ENCODE measurements at regions not wholly inside any gene's neighbourhood (a gene's known extent, or its start where the extent isn't known, plus 50 kb on each side); places are given as distances from the start of the nearest gene placed in this dataset.

DNA sequence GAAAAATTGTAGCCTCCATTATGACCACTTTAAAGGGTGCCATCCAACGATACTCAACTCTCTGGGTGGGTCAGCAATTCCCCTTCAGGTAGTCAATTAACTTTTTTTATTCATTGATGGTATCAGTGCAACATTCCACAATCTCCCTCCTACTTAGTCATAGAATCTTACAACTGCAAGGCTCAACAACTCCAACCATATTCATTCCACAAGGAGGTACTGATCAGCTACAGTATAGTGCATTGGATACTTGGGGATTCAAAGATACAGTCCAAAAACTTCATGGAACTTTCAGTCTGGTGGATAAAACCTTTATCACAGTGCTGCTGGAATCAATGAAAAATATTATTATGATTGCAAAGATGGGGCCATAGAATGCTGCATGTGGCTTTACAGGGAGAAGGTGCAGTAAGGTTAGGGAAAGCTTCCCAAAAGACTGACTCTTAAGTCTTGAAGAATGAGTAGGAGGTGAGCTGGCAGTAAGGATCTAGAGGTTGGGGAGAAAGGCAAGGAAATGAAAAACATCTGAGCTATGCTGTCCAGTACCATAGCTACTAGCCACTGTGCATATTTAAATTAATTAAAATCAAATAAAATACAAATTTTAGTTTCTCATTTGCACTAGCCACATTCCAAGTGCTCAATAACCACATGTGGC is 314.7 kb upstream of the PRDM1 start:
- H2AFZ ChIP-seq (ENCODE audit: low read depth, low read length): no peak overlapping the region
- H3K4me1 ChIP-seq (ENCODE audit: control insufficient read depth, extremely low read depth, insufficient read depth, low read length): no peaks in the 10 kb centered on the region
- TF ChIP-seq EZH2 (IDR thresholded peaks at IDR 0.05; ENCODE audit: borderline replicate concordance, low read depth, low read length, severe bottlenecking): no peak
- no peak for TF ChIP-seq MYC (IDR thresholded peaks at IDR 0.05; ENCODE audit: low read depth, low read length)
- TF ChIP-seq JUN (IDR thresholded peaks at IDR 0.05; ENCODE audit: borderline replicate concordance, insufficient read depth, insufficient read length, low read depth): no peak
- TF ChIP-seq GATA2 (IDR thresholded peaks at IDR 0.05; ENCODE audit: insufficient read depth, insufficient read length, low read depth, low read length): no peak
- no peak for TF ChIP-seq POLR2AphosphoS5 (IDR thresholded peaks at IDR 0.05; ENCODE audit: insufficient read depth, low read depth, low read length)
- no peak for TF ChIP-seq FOS (IDR thresholded peaks at IDR 0.05; ENCODE audit: borderline replicate concordance, insufficient read depth, low read length)
- no peak for TF ChIP-seq POLR2A (IDR thresholded peaks at IDR 0.05; ENCODE audit: low read depth, low read length)
- TF ChIP-seq, protein P1, sequence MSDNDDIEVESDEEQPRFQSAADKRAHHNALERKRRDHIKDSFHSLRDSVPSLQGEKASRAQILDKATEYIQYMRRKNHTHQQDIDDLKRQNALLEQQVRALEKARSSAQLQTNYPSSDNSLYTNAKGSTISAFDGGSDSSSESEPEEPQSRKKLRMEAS (IDR thresholded peaks at IDR 0.05; ENCODE audit: insufficient read depth, insufficient read length): no peak
- TF ChIP-seq, protein P2, sequence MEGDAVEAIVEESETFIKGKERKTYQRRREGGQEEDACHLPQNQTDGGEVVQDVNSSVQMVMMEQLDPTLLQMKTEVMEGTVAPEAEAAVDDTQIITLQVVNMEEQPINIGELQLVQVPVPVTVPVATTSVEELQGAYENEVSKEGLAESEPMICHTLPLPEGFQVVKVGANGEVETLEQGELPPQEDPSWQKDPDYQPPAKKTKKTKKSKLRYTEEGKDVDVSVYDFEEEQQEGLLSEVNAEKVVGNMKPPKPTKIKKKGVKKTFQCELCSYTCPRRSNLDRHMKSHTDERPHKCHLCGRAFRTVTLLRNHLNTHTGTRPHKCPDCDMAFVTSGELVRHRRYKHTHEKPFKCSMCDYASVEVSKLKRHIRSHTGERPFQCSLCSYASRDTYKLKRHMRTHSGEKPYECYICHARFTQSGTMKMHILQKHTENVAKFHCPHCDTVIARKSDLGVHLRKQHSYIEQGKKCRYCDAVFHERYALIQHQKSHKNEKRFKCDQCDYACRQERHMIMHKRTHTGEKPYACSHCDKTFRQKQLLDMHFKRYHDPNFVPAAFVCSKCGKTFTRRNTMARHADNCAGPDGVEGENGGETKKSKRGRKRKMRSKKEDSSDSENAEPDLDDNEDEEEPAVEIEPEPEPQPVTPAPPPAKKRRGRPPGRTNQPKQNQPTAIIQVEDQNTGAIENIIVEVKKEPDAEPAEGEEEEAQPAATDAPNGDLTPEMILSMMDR (IDR thresholded peaks at IDR 0.05; ENCODE audit: extremely low read depth in 1 of 2, insufficient read depth in 1 of 2, low read depth in 1 of 2, low read length in 2 of 2): no peak
- no peak overlapping the region for H3K4me2 ChIP-seq (ENCODE audit: insufficient read depth, low read length)
- no peak overlapping the region for H3K4me3 ChIP-seq (replicated peaks in 1 of 3; ENCODE audit: insufficient read depth in 1 of 3, low read depth in 1 of 3, low read length in 3 of 3)
- intact Hi-C loops (cut with micrococcal nuclease): no loop called here
- no peaks in the 10 kb centered on the region for H3K9me3 ChIP-seq (replicated peaks; ENCODE audit: control insufficient read depth, insufficient read depth, low read length)
- no peak for FAIRE-seq
- no peak for DNase-seq (ENCODE audit: low read depth, low spot score)
- H3K79me2 ChIP-seq (ENCODE audit: control insufficient read depth, insufficient read depth, low read length): no peaks in the 10 kb centered on the region
- H4K20me1 ChIP-seq (replicated peaks; ENCODE audit: control insufficient read depth, extremely low read depth, insufficient read depth, low read length): no peaks in the 10 kb centered on the region
- ChIA-PET CTCF (no interaction called here), POLR2A (no interaction called here)
- H3K9ac ChIP-seq (replicated peaks; ENCODE audit: extremely low read depth, insufficient read depth, low read length): no peak overlapping the region
- no peaks in the 10 kb centered on the region for H3K9me1 ChIP-seq (replicated peaks; ENCODE audit: control insufficient read depth, extremely low read depth, insufficient read depth, low read length)
- no peak overlapping the region for H3K27ac ChIP-seq (ENCODE audit: insufficient read depth, low read depth, low read length)
- no TSS peak for BruUV-seq (replicated peaks)
- dilution Hi-C loops (cut with MboI; ENCODE audit: extremely low pct_ligation_motif_present, low sequenced_read_pairs): no loop called here
- H3K27me3 ChIP-seq (ENCODE audit: control insufficient read depth in 2 of 2, insufficient read depth in 2 of 2, low read length in 2 of 2): no peaks in the 10 kb centered on the region
- no peaks in the 10 kb centered on the region for H3K36me3 ChIP-seq (ENCODE audit: control insufficient read depth in 2 of 2, extremely low read depth in 1 of 2, insufficient read depth in 2 of 2, low read length in 2 of 2)
